OCI-LY1 (cell line): ENCODE measurements at regions not wholly inside any gene's neighbourhood (a gene's known extent, or its start where the extent isn't known, plus 50 kb on each side); places are given as distances from the start of the nearest gene placed in this dataset.

Source experiments
- H2AFZ ChIP-seq: fragments of 200-600 bp; sonication (generic), shearing (Covaris generic); 2 replicates; pipeline ENCODE4 v1.6.0; 2014; ENCODE audit warnings: antibody characterized with exemption, mild to moderate bottlenecking, low read length
- H3F3A ChIP-seq: fragments of 200-600 bp; sonication (generic), shearing (Covaris generic); 2 replicates; pipeline ENCODE4 v1.6.0; 2014; ENCODE audit warnings: mild to moderate bottlenecking, antibody characterized with exemption, low read length, moderate library complexity; ENCODE audit not compliant: insufficient read depth
- H3K27ac ChIP-seq: fragments of 200-600 bp; sonication (generic); 2 replicates; pipeline ENCODE4 v1.5.1; 2014; ENCODE audit warnings: low read length, mixed run types, mild to moderate bottlenecking, low read depth; ENCODE audit not compliant: poor library complexity, severe bottlenecking
- H3K27me3 ChIP-seq: fragments of 200-600 bp; sonication (generic); 2 replicates; pipeline ENCODE4 v1.6.0; 2014; ENCODE audit warnings: antibody characterized with exemption, mild to moderate bottlenecking, low read length, moderate library complexity; ENCODE audit not compliant: insufficient read depth
- H3K36me3 ChIP-seq: fragments of 200-600 bp; sonication (generic); 2 replicates; pipeline ENCODE4 v1.6.1; 2014; ENCODE audit warnings: mild to moderate bottlenecking, antibody characterized with exemption, low read length, moderate library complexity, mixed read lengths; ENCODE audit not compliant: insufficient read depth
- H3K4me1 ChIP-seq: fragments of 200-600 bp; sonication (generic); 2 replicates; pipeline ENCODE4 v1.5.1; 2014; ENCODE audit warnings: mild to moderate bottlenecking, low read length, moderate library complexity; ENCODE audit not compliant: insufficient read depth, severe bottlenecking
- H3K4me2 ChIP-seq: fragments of 200-600 bp; sonication (generic), shearing (Covaris generic); 2 replicates; pipeline ENCODE4 v1.6.1; 2014; ENCODE audit warnings: low read length
- H3K4me3 ChIP-seq: fragments of 200-600 bp; sonication (generic); 2 replicates; pipeline ENCODE4 v1.5.1; 2014; ENCODE audit warnings: low read length, low read depth, mild to moderate bottlenecking, mixed read lengths; ENCODE audit not compliant: poor library complexity, severe bottlenecking
- H3K79me2 ChIP-seq: fragments of 200-600 bp; shearing (Covaris generic); 2 replicates; pipeline ENCODE4 v1.6.1; 2016; ENCODE audit warnings: mixed run types, low read length, mixed read lengths; ENCODE audit not compliant: insufficient read depth
- H3K9ac ChIP-seq: fragments of 200-600 bp; sonication (generic), shearing (Covaris generic); 2 replicates; pipeline ENCODE4 v1.6.1; 2014; ENCODE audit warnings: mild to moderate bottlenecking, low read length, mixed read lengths
- H3K9me2 ChIP-seq: fragments of 200-600 bp; sonication (generic), shearing (Covaris generic); 2 replicates; pipeline ENCODE4 v1.6.1; 2014; ENCODE audit warnings: low read depth, mild to moderate bottlenecking, low read length, mixed read lengths
- H3K9me3 ChIP-seq: fragments of 200-600 bp; shearing (Covaris generic); 2 replicates; pipeline ENCODE4 v1.6.1; 2014; ENCODE audit warnings: low read length, mixed read lengths
- H4K20me1 ChIP-seq: fragments of 200-600 bp; sonication (generic), shearing (Covaris generic); 2 replicates; pipeline ENCODE4 v1.6.0; 2016; ENCODE audit warnings: mild to moderate bottlenecking, low read length; ENCODE audit not compliant: insufficient read depth
- CTCF ChIP-seq: fragments of 200-600 bp; sonication (generic), shearing (Covaris generic); IDR thresholded peaks from 2 replicates; pipeline ENCODE4 v1.5.1; 2017; ENCODE audit warnings: mild to moderate bottlenecking, antibody characterized with exemption, low read length, moderate library complexity, mixed read lengths
- EZH2 ChIP-seq: fragments of 200-600 bp; sonication (generic), shearing (Covaris generic); IDR thresholded peaks from 2 replicates; pipeline ENCODE4 v1.8.0; 2017; ENCODE audit warnings: borderline replicate concordance, mixed run types, mild to moderate bottlenecking, antibody characterized with exemption, low read length, moderate library complexity, mixed read lengths

DNA sequence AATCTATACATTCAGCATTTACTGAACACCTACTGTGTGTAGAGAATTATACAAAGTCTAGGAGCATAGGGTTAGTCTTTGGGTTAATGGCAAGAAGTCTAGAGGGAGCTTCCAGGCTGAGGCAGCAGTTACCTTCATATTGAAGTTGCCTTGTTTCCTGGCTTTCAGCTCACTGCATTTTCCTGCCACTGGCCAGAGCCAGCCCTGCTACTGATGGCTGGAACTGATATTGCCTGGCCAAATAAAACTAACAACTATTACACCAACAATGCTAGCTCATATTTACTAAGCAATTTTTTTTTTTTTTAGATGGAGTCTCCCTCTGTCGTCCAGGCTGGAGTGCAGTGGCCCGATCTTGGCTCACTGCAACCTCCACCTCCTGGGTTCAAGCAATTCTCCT, 165.7 kb upstream of the ITGB1 start:
- no peak overlapping the region for H3K4me3 ChIP-seq
- H3F3A ChIP-seq: no peaks in the 10 kb centered on the region
- no peak for TF ChIP-seq CTCF
- H4K20me1 ChIP-seq: no peaks in the 10 kb centered on the region
- H2AFZ ChIP-seq: no peak overlapping the region
- H3K9ac ChIP-seq: no peak overlapping the region
- H3K4me2 ChIP-seq: no peak overlapping the region
- H3K27ac ChIP-seq: no peak overlapping the region
- no peaks in the 10 kb centered on the region for H3K36me3 ChIP-seq
- H3K27me3 ChIP-seq: no peaks in the 10 kb centered on the region
- H3K4me1 ChIP-seq: no peaks in the 10 kb centered on the region
- H3K79me2 ChIP-seq: no peaks in the 10 kb centered on the region
- no peaks in the 10 kb centered on the region for H3K9me3 ChIP-seq
- H3K9me2 ChIP-seq: no peaks in the 10 kb centered on the region

DNA sequence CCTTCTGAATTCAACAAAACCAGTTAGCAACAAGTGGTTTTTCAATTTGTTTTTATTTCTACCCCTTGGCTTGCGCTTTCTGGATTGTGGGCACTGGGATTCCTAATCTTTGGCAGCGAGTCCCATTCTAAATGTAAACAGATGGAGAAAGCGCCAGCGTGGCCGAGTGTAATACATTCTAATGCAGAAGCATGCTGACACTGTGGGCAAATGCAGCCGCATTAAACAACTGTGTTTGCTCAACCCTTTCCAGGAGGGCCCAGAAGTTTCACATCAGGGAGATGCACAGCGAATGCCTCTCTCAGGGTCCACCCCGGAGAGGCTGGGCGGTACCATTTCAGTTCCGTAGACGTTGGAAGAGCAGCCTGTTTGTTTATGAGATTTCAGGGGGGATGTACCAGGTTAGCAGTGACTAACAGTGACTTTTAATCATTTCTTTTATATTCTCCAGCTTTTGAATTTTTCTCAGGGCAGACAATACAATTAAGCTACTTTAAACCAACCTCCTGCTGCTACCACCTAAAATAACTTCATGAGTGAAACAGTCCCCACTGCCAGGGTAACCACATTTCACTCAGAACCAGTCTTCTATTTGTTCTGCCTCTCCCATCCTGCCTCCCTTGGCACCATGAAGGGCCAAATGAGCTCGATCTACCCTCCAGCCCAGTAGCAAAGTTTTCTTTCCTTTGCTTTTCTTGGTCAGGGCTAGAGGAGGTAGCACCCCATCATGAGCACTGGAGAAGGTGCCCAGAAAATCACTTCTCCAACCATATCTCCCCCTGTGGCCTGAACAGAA, 164.2 kb upstream of the ITGB1 start:
- no peaks in the 10 kb centered on the region for H3K9me3 ChIP-seq
- no peak overlapping the region for H3K27ac ChIP-seq
- no peak overlapping the region for H2AFZ ChIP-seq
- no peaks in the 10 kb centered on the region for H3K4me1 ChIP-seq
- H3F3A ChIP-seq: no peaks in the 10 kb centered on the region
- no peaks in the 10 kb centered on the region for H3K9me2 ChIP-seq
- TF ChIP-seq EZH2 (no peak), CTCF (no peak)
- no peaks in the 10 kb centered on the region for H3K79me2 ChIP-seq
- no peak overlapping the region for H3K4me2 ChIP-seq
- H3K9ac ChIP-seq: no peak overlapping the region
- H3K36me3 ChIP-seq: no peaks in the 10 kb centered on the region
- H4K20me1 ChIP-seq: no peaks in the 10 kb centered on the region
- no peak overlapping the region for H3K4me3 ChIP-seq
- H3K27me3 ChIP-seq: no peaks in the 10 kb centered on the region

GRCh38 chr10:33120700-33121099, 162.7 kb upstream of the ITGB1 start:
- no peaks in the 10 kb centered on the region for H3K36me3 ChIP-seq
- TF ChIP-seq CTCF (no peak), EZH2 (no peak)

More at GRCh38 chr10:33120700-33121099, 162.7 kb upstream of the ITGB1 start:
- Histone ChIP-seq H3K9me2 (no peaks in the 10 kb centered on the region), H3K27me3 (no peaks in the 10 kb centered on the region), H3K79me2 (no peaks in the 10 kb centered on the region), H3K4me3 (no peak overlapping the region), H3K27ac (no peak overlapping the region), H3K9ac (no peak overlapping the region), H3K4me2 (no peak overlapping the region), H3K4me1 (no peaks in the 10 kb centered on the region), H3K9me3 (no peaks in the 10 kb centered on the region), H4K20me1 (no peaks in the 10 kb centered on the region), H3F3A (no peaks in the 10 kb centered on the region), H2AFZ (no peak overlapping the region)
